Astrocyte (in vitro differentiated cells and primary cell): ENCODE measurements at regions not wholly inside any gene's neighbourhood (a gene's known extent, or its start where the extent isn't known, plus 50 kb on each side); places are given as distances from the start of the nearest gene placed in this dataset.

Experiments used
- CTCF ChIP-seq: IDR thresholded peaks from 2 replicates; pipeline ENCODE4 v1.5.1; 2011; ENCODE audit warnings: low read depth, mild to moderate bottlenecking, inconsistent platforms, low read length, moderate library complexity; ENCODE audit not compliant: insufficient read depth
- EZH2 ChIP-seq: IDR thresholded peaks from 2 replicates; pipeline ENCODE4 v1.6.1; 2012; ENCODE audit warnings: mild to moderate bottlenecking, low read length, inconsistent platforms; ENCODE audit not compliant: insufficient read depth

- TF ChIP-seq CTCF, result no peak
- TF ChIP-seq EZH2, result no peak
These were observed 865.3 kb downstream of the TBC1D22A start for GRCh38 chr22:47627556-47628253.
